HG02588 (cell line): ENCODE measurements at regions not wholly inside any gene's neighbourhood (a gene's known extent, or its start where the extent isn't known, plus 50 kb on each side); places are given as distances from the start of the nearest gene placed in this dataset.
"Not testable (repeated sequence)": the region's sequence is repeated elsewhere in the genome, so short reads cannot be mapped to it uniquely, and the experiment has no call there.

Experiments used
- ATAC-seq: cut with Tn5 transposase; IDR thresholded peaks from one replicate; pipeline ENCODE4 v1.9.1; 2021; ENCODE audit warnings: mild to moderate bottlenecking, moderate library complexity; ENCODE audit not compliant: unreplicated experiment

- ATAC-seq: no peak
Measured at GRCh38 chr13:84641491-84641890, 759.2 kb upstream of the SLITRK1 start.

GRCh38 chr13:84640691-84641090 is 758.4 kb upstream of the SLITRK1 start:
- no peak for ATAC-seq

GRCh38 chr13:84630476-84630875 is 748.2 kb upstream of the SLITRK1 start:
- ATAC-seq: no peak

- ATAC-seq: no peak
Measured at GRCh38 chr13:84616864-84617263, 734.6 kb upstream of the SLITRK1 start.

GRCh38 chr13:84609716-84610115 is 727.4 kb upstream of the SLITRK1 start:
- no peak for ATAC-seq

GRCh38 chr13:84607261-84608013 is 725.2 kb upstream of the SLITRK1 start:
- no peak for ATAC-seq

GRCh38 chr13:84606616-84607015 is 724.3 kb upstream of the SLITRK1 start:
- ATAC-seq: no peak

- no peak for ATAC-seq
Measured at GRCh38 chr13:84605927-84606326, 723.7 kb upstream of the SLITRK1 start.

GRCh38 chr13:84591444-84591843 is 709.2 kb upstream of the SLITRK1 start:
- no peak for ATAC-seq

GRCh38 chr13:84590663-84591062 is 708.4 kb upstream of the SLITRK1 start:
- no peak for ATAC-seq

- no peak for ATAC-seq
Measured at GRCh38 chr13:84588023-84588422, 705.7 kb upstream of the SLITRK1 start.

GRCh38 chr13:84579901-84580300 is 697.6 kb upstream of the SLITRK1 start:
- not testable (repeated sequence) for ATAC-seq

GRCh38 chr13:84574851-84575250 is 692.6 kb upstream of the SLITRK1 start:
- no peak for ATAC-seq

- ATAC-seq: no peak
Measured at GRCh38 chr13:84571264-84571663, 689.0 kb upstream of the SLITRK1 start.

- no peak for ATAC-seq
Measured at GRCh38 chr13:84570831-84571230, 688.6 kb upstream of the SLITRK1 start.

- ATAC-seq: no peak
Measured at GRCh38 chr13:84569366-84569765, 687.1 kb upstream of the SLITRK1 start.

GRCh38 chr13:84567848-84568247 is 685.6 kb upstream of the SLITRK1 start:
- ATAC-seq: no peak

GRCh38 chr13:84566780-84567179 is 684.5 kb upstream of the SLITRK1 start:
- no peak for ATAC-seq

GRCh38 chr13:84563611-84564010 is 681.3 kb upstream of the SLITRK1 start:
- ATAC-seq: no peak

- ATAC-seq: no peak
Measured at GRCh38 chr13:84553227-84553626, 671.0 kb upstream of the SLITRK1 start.

GRCh38 chr13:84543962-84544361 is 661.7 kb upstream of the SLITRK1 start:
- no peak for ATAC-seq

- ATAC-seq: no peak
Measured at GRCh38 chr13:84542348-84542747, 660.1 kb upstream of the SLITRK1 start.

GRCh38 chr13:84536906-84537305 is 654.6 kb upstream of the SLITRK1 start:
- ATAC-seq: no peak
